ENCODE measurements at regions not wholly inside any gene's neighbourhood (a gene's known extent, or its start where the extent isn't known, plus 50 kb on each side); places are given as distances from the start of the nearest gene placed in this dataset.

- no peak for DNase-seq (ENCODE audit: low read depth)
Observed at GRCh38 chr16:5601957-5602356, 504.4 kb upstream of the EEF2KMT start.

- no peak for DNase-seq (ENCODE audit: low read depth)
Observed at GRCh38 chr16:5598793-5599192, 501.2 kb upstream of the EEF2KMT start.

- DNase-seq (ENCODE audit: low read depth) = no peak
Observed at GRCh38 chr16:5595849-5596248, 498.3 kb upstream of the EEF2KMT start.

GRCh38 chr16:5590416-5590815 is 492.8 kb upstream of the EEF2KMT start:
- DNase-seq (ENCODE audit: low read depth) = no peak

GRCh38 chr16:5589812-5590373 is 492.3 kb upstream of the EEF2KMT start:
- no peak for DNase-seq (ENCODE audit: low read depth)

GRCh38 chr16:5584109-5584508 is 486.5 kb upstream of the EEF2KMT start:
- no peak for DNase-seq (ENCODE audit: low read depth)

- DNase-seq (ENCODE audit: low read depth) = no peak
Observed at GRCh38 chr16:5582529-5582928, 484.9 kb upstream of the EEF2KMT start.

GRCh38 chr16:5581908-5582307 is 484.3 kb upstream of the EEF2KMT start:
- no peak for DNase-seq (ENCODE audit: low read depth)

GRCh38 chr16:5581428-5581827 is 483.8 kb upstream of the EEF2KMT start:
- DNase-seq (ENCODE audit: low read depth) = no peak

- DNase-seq (ENCODE audit: low read depth) = no peak
Observed at GRCh38 chr16:5580772-5581171, 483.2 kb upstream of the EEF2KMT start.

GRCh38 chr16:5580296-5580695 is 482.7 kb upstream of the EEF2KMT start:
- DNase-seq (ENCODE audit: low read depth) = no peak

- DNase-seq (ENCODE audit: low read depth) = no peak
Observed at GRCh38 chr16:5578980-5579379, 481.4 kb upstream of the EEF2KMT start.

- no peak for DNase-seq (ENCODE audit: low read depth)
Observed at GRCh38 chr16:5577463-5577862, 479.9 kb upstream of the EEF2KMT start.

- no peak for DNase-seq (ENCODE audit: low read depth)
Observed at GRCh38 chr16:5575646-5576245, 478.2 kb upstream of the EEF2KMT start.

GRCh38 chr16:5575121-5575520 is 477.5 kb upstream of the EEF2KMT start:
- DNase-seq (ENCODE audit: low read depth) = no peak

GRCh38 chr16:5572056-5572455 is 474.5 kb upstream of the EEF2KMT start:
- no peak for DNase-seq (ENCODE audit: low read depth)

- DNase-seq (ENCODE audit: low read depth) = no peak
Observed at GRCh38 chr16:5571446-5571845, 473.9 kb upstream of the EEF2KMT start.

GRCh38 chr16:5561800-5562199 is 464.2 kb upstream of the EEF2KMT start:
- no peak for DNase-seq (ENCODE audit: low read depth)

GRCh38 chr16:5560084-5560483 is 462.5 kb upstream of the EEF2KMT start:
- DNase-seq (ENCODE audit: low read depth) = no peak

GRCh38 chr16:5557966-5558365 is 460.4 kb upstream of the EEF2KMT start:
- no peak for DNase-seq (ENCODE audit: low read depth)

GRCh38 chr16:5557448-5557847 is 459.9 kb upstream of the EEF2KMT start:
- no peak for DNase-seq (ENCODE audit: low read depth)

GRCh38 chr16:5556158-5556810 is 458.7 kb upstream of the EEF2KMT start:
- no peak for DNase-seq (ENCODE audit: low read depth)

GRCh38 chr16:5551909-5552308 is 454.3 kb upstream of the EEF2KMT start:
- DNase-seq (ENCODE audit: low read depth) = no peak

GRCh38 chr16:5549802-5550201 is 452.2 kb upstream of the EEF2KMT start:
- DNase-seq (ENCODE audit: low read depth) = no peak

Measured in Daoy (cell line).